Middle frontal gyrus (tissue), 1 donor: ENCODE measurements at regions not wholly inside any gene's neighbourhood (a gene's known extent, or its start where the extent isn't known, plus 50 kb on each side); places are given as distances from the start of the nearest gene placed in this dataset.
A peak's percentile ranks its signal among the peaks of the same experiment; 100 is the strongest.
"Not testable (repeated sequence)": the region's sequence is repeated elsewhere in the genome, so short reads cannot be mapped to it uniquely, and the experiment has no call there.

Experiments used
- DNase-seq: peaks from one replicate; pipeline ENCODE4 v3.0.0-alpha.2; 2015; ENCODE audit warnings: low spot score; ENCODE audit errors: extremely low spot score

DNA sequence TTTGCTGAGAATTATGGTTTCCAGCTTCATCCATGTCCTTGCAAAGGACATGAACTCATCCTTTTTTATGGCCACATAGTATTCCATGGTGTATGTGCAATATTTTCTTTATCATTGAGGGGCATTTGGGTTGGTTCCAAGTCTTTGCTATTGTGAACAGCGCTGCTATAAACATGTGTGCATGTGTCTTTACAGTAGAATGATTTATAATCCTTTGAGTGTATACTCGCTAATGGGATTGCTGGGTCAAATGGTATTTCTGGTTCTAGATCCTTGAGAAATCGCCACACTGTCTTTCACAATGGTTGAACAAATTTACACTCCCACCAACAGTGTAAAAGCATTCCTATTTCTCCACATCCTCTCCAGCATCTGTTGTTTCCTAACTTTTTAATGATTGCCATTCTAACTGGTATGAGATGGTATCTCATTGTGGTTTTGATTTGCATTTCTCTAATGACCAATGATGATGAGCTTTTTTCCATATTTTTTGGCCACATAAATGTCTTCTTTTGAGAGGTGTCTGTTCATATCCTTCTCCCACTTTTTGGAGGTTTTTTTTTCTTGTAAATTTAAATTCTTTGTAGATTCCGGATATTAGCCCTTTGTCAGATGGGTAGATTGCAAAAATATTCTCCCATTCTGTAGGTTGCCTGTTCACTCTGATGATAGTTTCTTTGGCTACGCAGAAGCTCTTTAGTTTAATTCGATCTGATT is 180.1 kb downstream of the PLPPR4 start:
- not testable (repeated sequence) for DNase-seq

GRCh38 chr1:99445071-99445470 is 180.8 kb downstream of the PLPPR4 start:
- no peak for DNase-seq

- DNase-seq, result no peak
Measured at GRCh38 chr1:99445486-99445885, 181.2 kb downstream of the PLPPR4 start.

DNA sequence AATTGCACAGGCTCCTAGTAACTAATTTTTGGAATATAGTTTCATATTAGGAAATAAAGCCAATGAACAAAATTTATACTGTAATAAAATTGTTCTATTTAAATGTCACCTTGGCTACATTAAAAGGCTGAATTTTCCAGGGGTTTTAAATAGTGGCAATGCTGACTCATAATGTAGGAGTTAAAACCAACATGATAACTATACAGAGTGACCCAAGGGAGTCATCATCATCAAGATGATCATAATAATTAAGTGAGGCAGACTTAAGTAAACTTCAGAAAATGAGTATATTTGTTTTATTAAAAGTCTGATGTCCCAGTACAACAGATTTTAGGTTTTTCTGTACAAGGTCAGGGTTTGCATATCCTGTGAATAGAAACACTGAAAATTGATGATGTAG is 183.4 kb downstream of the PLPPR4 start:
- no peak for DNase-seq

DNA sequence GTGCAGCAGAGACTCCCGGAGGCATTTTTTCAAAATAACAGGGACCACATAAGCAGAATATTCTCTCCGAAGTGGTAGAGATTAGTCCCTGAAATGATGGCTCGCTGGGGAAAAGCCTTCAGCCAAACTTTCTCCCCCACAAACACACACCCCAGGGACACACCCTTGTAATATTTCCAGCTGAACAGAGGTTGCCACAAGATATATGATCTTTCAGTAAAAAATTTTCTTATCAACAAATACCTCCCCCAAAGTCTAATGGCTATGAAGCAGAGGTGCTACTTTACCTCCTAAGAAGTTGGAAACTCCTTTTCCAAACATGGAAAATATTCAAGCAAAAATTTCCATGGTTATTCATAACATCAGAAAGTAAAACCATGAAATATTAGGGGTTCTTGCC is 190.2 kb upstream of the PALMD start:
- no peak for DNase-seq

DNA sequence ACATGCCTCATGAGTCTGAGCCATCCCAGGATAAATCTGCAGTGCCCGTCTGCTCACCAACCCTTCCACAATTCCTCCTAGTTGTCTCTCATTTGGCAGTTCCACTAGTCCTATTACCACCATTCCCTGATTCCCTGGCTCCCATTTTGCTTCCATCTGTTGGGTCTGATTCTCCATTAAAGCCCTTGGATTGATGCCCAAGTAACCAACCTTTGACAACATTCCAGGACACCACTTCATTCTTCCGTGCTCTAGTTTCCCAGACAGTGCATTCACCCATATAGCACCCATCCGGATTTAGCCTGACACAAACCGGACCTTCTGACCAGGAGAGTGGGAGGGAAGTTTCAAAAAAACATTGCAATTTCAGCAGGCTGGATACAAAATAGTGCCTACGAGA is 189.4 kb upstream of the PALMD start:
- DNase-seq, result no peak

DNA sequence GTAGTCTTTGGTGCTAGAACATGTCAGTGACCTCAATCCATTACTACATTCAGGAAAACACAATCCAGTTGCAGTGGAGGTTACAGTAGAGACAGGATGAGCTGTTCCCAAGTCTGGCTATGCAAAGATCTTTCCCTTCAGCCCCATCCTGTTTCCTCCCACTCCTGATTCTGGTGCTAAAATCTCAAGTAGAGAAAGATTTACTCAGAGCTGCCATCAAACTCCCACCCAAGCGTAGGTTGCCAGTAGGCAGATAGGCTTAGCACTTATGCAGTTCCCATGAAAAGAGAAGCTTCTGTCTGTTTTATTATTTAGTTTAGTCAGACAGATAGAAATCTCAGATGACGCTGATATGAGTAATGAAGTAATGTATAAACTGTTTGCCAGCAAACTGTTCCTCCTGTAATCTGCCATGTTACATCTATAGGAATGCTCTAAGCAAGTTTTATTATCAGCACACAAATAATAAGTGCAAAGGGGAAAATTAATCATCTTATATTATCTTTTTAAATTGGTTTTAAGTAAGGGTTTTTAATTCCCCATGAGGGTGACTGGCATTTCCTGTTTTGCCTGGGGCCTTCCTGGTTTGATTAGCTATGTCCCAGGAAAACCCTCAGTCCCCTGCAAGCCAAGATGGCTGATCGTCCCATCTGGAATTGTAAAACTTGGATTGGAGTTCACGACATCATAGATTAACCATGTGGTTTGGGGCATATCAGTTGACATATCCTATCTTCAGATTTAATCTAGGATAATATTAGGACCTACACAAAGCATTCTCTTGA is 188.3 kb upstream of the PALMD start:
- peak; percentile 14 for DNase-seq

- DNase-seq, result no peak
Measured at GRCh38 chr1:99461499-99461898, 184.4 kb upstream of the PALMD start.

GRCh38 chr1:99464738-99465137 is 181.2 kb upstream of the PALMD start:
- no peak for DNase-seq

GRCh38 chr1:99465176-99465900 is 180.6 kb upstream of the PALMD start:
- DNase-seq, result no peak

DNA sequence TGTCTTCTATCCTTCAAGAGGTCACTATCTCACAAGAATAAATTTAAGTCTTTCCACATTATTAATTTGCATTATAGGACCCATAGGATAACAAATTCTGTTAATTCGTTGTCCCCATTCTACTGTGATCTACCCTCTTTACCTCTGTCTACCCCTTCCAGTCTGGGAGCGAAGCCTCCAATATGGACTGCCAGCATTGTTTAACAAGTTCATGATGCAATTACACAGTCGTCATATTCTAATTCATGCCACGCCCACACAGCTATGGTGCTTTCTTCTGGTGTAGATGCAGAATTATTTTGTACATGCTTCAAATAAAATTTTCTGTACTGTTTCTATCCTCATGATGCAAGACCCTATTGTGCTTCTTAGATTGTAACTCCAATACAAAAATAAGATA is 178.3 kb upstream of the PALMD start:
- no peak for DNase-seq

- peak; percentile 40 for DNase-seq
Measured at GRCh38 chr1:99469550-99469971, 176.4 kb upstream of the PALMD start.

- no peak for DNase-seq
Measured at GRCh38 chr1:99472893-99473292, 173.0 kb upstream of the PALMD start.

DNA sequence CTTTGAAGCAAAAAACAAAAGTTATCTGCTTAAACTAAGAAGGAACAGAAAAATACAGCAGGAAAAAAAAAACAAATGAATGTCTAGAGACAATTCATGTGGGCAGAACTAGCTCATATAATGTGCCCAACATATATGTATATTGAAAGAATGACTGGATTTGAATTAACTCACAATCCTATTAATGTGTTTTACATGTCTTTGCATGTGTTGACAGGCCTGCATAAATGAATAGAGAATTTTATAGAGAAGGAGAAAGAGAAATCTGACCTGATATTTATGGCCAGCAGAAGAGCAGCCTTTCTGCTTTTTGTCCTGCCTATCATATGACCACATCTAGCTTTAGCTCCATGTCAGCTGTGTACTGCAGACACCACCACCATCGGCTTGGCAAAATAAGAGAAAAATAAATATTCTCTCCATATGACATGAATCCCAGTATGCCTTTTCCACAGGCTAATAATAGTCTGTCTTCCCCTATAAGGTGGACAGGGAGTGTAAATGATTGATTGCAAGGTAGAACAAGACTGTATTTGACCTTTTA is 171.5 kb upstream of the PALMD start:
- DNase-seq, result no peak

DNA sequence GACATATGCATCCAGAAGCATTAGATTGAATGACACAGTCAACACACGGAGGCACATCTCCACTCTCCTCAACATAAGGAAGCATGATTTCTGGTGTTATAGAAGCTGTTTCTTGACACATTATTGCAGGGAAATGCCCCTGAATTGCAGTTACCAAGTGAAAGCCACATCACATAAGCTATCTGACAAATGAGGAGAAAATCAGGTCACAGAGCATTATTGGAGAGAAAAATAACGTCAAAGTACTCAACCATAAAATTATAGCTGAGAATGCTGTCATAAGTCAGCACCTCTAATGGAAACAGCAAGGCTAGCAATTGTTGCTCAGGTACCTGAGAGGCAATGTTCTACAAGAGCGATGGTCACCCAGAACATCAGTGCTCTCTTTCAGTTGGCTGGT is 169.9 kb upstream of the PALMD start:
- no peak for DNase-seq

DNA sequence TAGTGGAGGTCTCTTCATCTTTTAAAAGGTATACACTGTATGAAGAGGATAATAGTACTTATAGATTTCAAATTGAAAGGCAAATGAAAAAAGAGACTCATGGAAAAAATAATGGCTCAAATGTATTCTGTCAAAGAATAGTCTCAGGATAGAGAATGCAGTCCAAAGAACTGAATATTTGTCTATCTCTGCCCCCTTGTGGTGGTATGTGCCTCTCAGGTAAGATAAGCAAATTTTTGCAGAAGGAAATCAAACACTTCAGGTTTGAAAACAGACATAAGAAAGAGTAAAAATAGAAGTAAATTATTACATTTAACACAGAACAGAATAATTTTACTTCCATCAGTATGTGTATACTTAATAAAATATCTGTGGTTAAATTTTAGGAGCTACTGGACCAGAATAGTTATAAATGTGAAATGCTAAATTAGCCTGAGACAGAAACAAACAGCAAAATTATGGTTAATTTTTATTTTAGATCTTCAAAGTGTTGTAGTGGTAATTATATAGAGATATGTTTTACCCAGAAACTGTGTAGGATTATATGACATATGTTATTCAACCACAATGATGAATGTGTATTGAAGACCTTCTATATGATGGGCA is 164.4 kb upstream of the PALMD start:
- peak; percentile 45 for DNase-seq

DNA sequence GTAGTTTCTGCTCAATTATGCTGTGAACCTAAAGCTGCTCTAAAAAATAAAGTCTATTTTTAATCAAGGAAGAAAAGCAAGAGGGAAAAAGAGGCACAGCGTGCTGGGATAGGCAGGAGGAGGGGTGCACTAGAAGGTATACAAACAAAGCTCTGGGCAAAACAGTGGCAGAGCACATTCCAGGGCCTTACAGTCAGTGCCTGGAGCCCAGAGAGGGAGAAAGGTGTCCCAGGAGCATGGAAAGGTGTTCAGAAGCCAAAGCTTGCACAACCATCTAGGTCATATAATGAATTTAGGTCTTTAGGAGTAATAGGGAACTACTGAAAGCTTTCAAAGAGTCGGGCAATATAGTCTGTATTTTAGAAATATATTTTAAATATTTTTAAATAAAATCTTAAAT is 163.6 kb upstream of the PALMD start:
- no peak for DNase-seq

- DNase-seq, result no peak
Measured at GRCh38 chr1:99482750-99483149, 163.2 kb upstream of the PALMD start.

- DNase-seq, result no peak
Measured at GRCh38 chr1:99490031-99490430, 155.9 kb upstream of the PALMD start.

- DNase-seq, result no peak
Measured at GRCh38 chr1:99496067-99496466, 149.8 kb upstream of the PALMD start.

DNA sequence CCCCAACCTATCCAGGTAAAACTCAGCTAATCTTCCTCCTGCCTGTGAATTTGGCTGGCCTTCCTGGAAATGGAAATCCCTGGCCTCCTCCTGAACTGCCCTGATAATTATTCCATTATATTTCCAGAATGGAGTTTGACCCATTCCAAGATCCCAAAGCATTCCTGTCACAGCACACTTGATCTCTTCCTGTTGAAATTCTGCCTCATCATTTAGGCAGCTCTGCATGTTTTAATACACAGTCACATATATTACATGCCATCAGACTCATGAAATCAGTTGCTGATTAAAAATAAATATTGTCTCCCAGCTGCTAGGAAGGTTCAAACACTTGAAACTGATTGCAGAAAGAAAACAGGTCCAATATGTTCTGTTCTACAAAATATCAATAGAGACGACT is 148.2 kb upstream of the PALMD start:
- DNase-seq, result no peak

- no peak for DNase-seq
Measured at GRCh38 chr1:99500541-99500940, 145.4 kb upstream of the PALMD start.
